ENCODE measurements at regions not wholly inside any gene's neighbourhood (a gene's known extent, or its start where the extent isn't known, plus 50 kb on each side); places are given as distances from the start of the nearest gene placed in this dataset.
"Not testable (repeated sequence)": the region's sequence is repeated elsewhere in the genome, so short reads cannot be mapped to it uniquely, and the experiment has no call there.

GRCh38 chr1:59176471-59176870 is 120.4 kb upstream of the FGGY start:
- no peak for DNase-seq (ENCODE audit: low spot score)

GRCh38 chr1:59177756-59178155 is 119.1 kb upstream of the FGGY start:
- no peak for DNase-seq (ENCODE audit: low spot score)

GRCh38 chr1:59178339-59179187 is 118.3 kb upstream of the FGGY start:
- no peak for DNase-seq (ENCODE audit: low spot score)

GRCh38 chr1:59179673-59180072 is 117.2 kb upstream of the FGGY start:
- no peak for DNase-seq (ENCODE audit: low spot score)

GRCh38 chr1:59180735-59181134 is 116.2 kb upstream of the FGGY start:
- DNase-seq (ENCODE audit: low spot score): no peak

- no peak for DNase-seq (ENCODE audit: low spot score)
Measured at GRCh38 chr1:59183749-59184317, 113.1 kb upstream of the FGGY start.

- no peak for DNase-seq (ENCODE audit: low spot score)
Measured at GRCh38 chr1:59184365-59184905, 112.5 kb upstream of the FGGY start.

- DNase-seq (ENCODE audit: low spot score): no peak
Measured at GRCh38 chr1:59185163-59185860, 111.6 kb upstream of the FGGY start.

- DNase-seq (ENCODE audit: low spot score): no peak
Measured at GRCh38 chr1:59186656-59187055, 110.2 kb upstream of the FGGY start.

- no peak for DNase-seq (ENCODE audit: low spot score)
Measured at GRCh38 chr1:59188413-59189213, 108.3 kb upstream of the FGGY start.

GRCh38 chr1:59193443-59194093 is 103.3 kb upstream of the FGGY start:
- no peak for DNase-seq (ENCODE audit: low spot score)

GRCh38 chr1:59194621-59195020 is 102.3 kb upstream of the FGGY start:
- DNase-seq (ENCODE audit: low spot score): no peak

GRCh38 chr1:59195151-59195550 is 101.7 kb upstream of the FGGY start:
- DNase-seq (ENCODE audit: low spot score): no peak

- no peak for DNase-seq (ENCODE audit: low spot score)
Measured at GRCh38 chr1:59198564-59198963, 98.3 kb upstream of the FGGY start.

- no peak for DNase-seq (ENCODE audit: low spot score)
Measured at GRCh38 chr1:59199147-59199546, 97.7 kb upstream of the FGGY start.

GRCh38 chr1:59199719-59200376 is 97.0 kb upstream of the FGGY start:
- DNase-seq (ENCODE audit: low spot score): no peak

GRCh38 chr1:59201341-59201740 is 95.6 kb upstream of the FGGY start:
- no peak for DNase-seq (ENCODE audit: low spot score)

- DNase-seq (ENCODE audit: low spot score): no peak
Measured at GRCh38 chr1:59202455-59202854, 94.4 kb upstream of the FGGY start.

- no peak for DNase-seq (ENCODE audit: low spot score)
Measured at GRCh38 chr1:59204001-59204400, 92.9 kb upstream of the FGGY start.

GRCh38 chr1:59206616-59207015 is 90.3 kb upstream of the FGGY start:
- DNase-seq (ENCODE audit: low spot score): not testable (repeated sequence)

GRCh38 chr1:59210430-59210829 is 86.5 kb upstream of the FGGY start:
- DNase-seq (ENCODE audit: low spot score): not testable (repeated sequence)

Measured in CD4-positive, alpha-beta T cell treated with Interleukin-15 for 4 hours (primary cell).